DMS 273 treated with DMSO at 0.1 percent for 48 hours (cell line): ENCODE measurements at regions not wholly inside any gene's neighbourhood (a gene's known extent, or its start where the extent isn't known, plus 50 kb on each side); places are given as distances from the start of the nearest gene placed in this dataset.
"Not testable (repeated sequence)": the region's sequence is repeated elsewhere in the genome, so short reads cannot be mapped to it uniquely, and the experiment has no call there.

Experiments used
- DNase-seq: peaks from one replicate; lab custom pipeline; 2025; lab: John Stamatoyannopoulos, UW

GRCh38 chr5:107772418-107773310 is 101.9 kb upstream of the EFNA5 start:
- DNase-seq = no peak

DNA sequence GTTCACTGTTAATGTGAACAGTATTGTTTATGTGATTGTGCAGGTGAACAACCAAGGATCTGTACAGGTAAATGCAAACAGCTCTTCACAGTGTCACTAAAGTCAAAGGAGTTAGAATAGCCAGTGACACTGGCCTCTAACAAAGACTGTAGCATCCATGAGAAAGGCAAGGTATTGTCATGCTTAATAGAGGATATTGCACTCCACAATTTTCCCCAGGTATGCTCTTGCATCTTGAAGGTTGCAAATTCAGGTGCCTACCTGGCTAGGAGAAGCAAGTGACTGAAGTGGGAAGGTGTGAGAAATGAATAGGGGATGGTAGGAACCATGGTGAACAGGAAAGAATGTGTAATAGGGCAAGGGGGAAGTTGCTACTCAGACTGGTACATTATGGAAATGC is 101.2 kb upstream of the EFNA5 start:
- DNase-seq = no peak

- no peak for DNase-seq
Observed at GRCh38 chr5:107770051-107770450, 99.3 kb upstream of the EFNA5 start.

- no peak for DNase-seq
Observed at GRCh38 chr5:107769519-107769918, 98.8 kb upstream of the EFNA5 start.

DNA sequence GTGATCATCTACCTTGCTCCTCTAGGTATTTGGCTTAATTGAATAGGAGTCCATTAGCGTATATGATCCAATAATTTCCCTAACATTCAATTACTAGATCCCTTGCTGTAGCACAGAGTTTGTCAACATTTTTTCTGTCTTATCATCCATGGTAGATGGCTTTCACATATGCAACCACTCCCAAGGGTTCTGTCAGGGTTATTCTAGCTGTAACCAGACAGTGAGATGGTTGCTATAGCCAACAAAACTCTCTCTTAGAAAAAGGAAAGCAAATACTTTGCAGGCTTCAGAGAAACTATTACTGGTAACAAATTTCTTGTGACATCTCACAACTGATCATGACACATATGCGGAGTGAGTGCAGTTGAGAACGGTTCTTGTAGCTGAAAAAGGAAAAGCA is 96.2 kb upstream of the EFNA5 start:
- DNase-seq = no peak

DNA sequence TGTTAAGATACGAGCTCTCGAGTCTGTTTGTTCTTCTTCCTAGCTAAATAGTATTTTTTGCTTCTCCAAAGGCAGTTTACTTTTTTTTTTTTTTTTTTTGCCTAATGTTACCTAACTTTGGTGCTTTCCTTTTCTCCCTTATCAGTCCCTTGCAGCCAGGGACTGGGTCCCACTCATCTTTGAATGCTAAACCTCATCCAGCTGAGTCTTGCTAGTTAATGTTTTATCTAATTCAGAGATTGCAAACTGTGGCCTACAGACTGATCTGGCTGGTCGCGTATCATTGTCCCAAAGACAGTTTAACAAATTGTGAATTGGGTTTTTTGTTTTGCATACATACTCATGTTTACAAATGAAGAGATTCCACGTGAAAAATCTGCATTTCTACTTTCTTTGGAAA is 95.7 kb upstream of the EFNA5 start:
- DNase-seq = no peak

GRCh38 chr5:107765805-107766063 is 95.0 kb upstream of the EFNA5 start:
- no peak for DNase-seq

DNA sequence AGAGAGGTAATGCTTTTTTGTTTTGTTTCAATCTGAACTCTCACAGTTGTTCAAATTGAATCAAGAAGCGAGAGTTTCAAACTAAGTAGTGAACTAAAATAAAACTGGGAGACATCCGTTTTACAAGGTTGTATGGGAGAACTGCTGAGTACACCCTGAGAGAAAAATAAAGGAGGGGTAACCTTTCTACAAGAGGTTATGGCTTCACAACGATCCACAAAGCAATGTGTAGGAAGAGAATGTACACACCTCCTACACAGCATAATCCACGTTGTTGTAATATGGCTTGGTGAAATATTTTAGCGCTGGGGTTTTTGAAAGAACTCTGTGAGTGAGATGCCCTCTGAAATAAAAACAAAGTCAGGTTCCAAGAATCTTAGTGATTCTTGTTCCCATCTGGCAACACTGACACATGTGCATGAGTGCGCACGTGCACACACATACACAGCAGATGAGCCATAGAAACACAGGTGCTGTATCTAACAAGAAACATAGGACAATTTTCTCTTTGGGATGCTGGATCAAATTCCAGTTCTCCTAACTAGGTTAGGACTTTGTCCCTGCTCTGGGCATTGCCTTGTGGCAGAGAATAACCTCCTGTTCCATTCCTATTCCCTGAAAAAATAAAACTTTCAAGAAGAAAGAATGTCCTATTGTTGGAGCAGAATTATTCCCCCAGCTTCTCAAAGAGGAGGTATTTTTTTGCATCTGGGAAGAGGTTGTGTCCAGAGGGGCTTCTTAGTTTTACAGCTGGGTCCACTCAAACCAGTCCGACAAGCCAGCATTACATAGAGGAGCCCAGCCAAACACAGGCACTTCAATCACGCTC is 94.5 kb upstream of the EFNA5 start:
- no peak for DNase-seq

DNA sequence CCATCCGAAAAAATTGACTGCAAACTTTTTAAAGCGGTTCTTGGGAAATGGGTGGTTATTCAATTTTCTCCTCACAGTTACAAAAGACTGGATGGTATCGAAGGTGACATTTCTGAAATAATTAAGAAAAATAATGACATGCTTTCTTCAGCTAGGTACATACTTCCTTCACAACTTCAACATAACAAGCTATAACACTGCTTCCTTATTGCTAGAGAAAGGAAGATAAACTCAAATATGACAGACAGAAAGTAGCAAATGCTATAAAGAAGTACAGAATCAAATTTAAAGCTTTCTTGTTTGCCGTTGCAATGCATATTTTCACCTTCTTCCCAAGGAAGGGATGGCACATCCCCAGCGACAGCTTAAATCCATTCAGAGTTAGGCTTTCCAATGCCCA is 93.5 kb upstream of the EFNA5 start:
- DNase-seq = no peak

GRCh38 chr5:107753427-107753826 is 82.7 kb upstream of the EFNA5 start:
- no peak for DNase-seq

GRCh38 chr5:107744418-107745330 is 73.9 kb upstream of the EFNA5 start:
- DNase-seq = no peak

- no peak for DNase-seq
Observed at GRCh38 chr5:107743373-107744000, 72.8 kb upstream of the EFNA5 start.

- no peak for DNase-seq
Observed at GRCh38 chr5:107739661-107740060, 68.9 kb upstream of the EFNA5 start.

DNA sequence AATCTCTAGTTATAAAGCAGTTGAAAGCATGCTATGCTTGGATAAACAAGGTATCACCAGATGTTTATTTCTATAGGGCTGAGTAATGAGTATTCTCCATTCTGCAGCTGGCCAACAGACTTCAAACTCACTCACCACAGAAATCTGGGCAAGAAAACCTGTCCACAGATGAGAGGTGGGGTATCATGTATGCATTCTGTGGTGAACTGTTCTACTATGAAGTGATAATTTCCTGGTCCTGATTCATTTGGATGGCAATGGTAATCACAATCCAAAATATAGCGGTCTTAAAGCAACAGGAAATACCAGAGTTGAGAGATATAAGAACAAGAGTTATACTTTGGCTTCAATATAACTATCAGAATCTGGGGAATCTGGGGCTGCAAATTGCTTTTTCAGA is 65.9 kb upstream of the EFNA5 start:
- DNase-seq = no peak

DNA sequence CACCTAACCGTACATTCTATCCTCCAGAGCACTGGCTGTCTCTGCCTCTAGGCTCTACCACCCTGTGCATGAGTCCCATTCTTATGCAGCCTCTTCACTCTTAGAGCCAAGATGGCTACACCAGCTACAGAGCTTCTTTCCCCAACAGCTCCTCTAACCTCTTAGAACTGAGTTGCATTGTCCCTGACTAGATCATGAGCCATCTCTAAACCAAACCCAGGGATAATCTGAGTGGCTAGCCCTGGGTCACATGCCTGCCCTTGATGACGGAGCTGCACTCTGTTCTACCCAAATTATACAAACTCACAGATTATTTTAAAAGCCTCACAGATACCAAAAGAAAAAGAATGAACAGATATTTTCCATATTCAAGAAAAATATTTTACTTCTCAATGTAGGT is 65.4 kb upstream of the EFNA5 start:
- DNase-seq = not testable (repeated sequence)

DNA sequence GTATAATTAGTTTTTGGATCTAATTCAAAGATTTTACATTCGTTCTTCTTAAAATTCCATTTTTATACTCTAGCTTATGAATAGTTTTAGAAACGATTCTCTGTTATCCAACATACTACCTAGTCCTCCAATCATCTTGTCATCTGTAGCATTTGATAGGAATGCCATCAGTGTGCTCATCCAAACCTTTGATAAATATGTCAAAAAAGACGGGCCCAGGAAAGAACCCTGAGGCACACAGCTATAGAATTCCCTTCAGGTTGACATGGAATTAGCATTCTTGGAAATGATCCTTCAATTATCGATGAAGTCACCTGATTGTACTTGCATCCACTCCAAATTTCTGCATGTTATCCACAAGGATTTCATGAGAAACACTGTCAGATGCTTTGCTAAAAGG is 64.8 kb upstream of the EFNA5 start:
- no peak for DNase-seq

- no peak for DNase-seq
Observed at GRCh38 chr5:107726896-107727295, 56.2 kb upstream of the EFNA5 start.

- no peak for DNase-seq
Observed at GRCh38 chr5:107724642-107725041, 53.9 kb upstream of the EFNA5 start.

DNA sequence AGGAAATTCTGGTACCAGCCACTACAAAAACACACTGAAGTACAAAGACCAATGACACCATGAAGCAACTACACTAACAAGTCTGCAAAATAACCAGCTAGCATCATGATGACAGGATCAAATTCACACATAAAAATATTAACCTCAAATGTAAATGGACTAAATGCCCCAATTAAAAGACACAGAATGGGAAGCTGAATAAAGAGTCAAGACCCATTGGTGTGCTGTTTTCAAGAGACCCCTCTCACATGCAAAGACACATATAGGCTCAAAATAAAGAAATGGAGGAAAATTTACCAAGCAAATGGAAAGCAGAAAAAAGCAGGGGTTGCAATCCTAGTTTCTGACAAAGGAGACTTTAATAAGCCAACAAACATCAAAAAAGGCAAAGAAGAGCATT is 50.5 kb upstream of the EFNA5 start:
- DNase-seq = not testable (repeated sequence)
